T47D (cell line): ENCODE measurements at regions not wholly inside any gene's neighbourhood (a gene's known extent, or its start where the extent isn't known, plus 50 kb on each side); places are given as distances from the start of the nearest gene placed in this dataset.

Experiments
- DNase-seq, 2 experiments: peaks; one replicate each; pipeline versions ENCODE4 v3.0.0 to v3.0.0-alpha.2; 2011 to 2012; ENCODE audit warnings: low read depth in 1 of 2, low spot score in 1 of 2
- JUND ChIP-seq: IDR thresholded peaks from 2 replicates; pipeline ENCODE4 v1.6.1; 2012; ENCODE audit warnings: low read depth
- in situ Hi-C: cut with HindIII; loops from 2 replicates; pipeline ENCODE4 v1.10.0; 2016; ENCODE audit warnings: low sequenced_read_pairs, low pct_unique_long_range_greater_than_20kb

- in situ Hi-C loops: no loop called here
- DNase-seq: no peak
- TF ChIP-seq JUND: no peak
Measured at GRCh38 chr10:112871021-112871420, 79.0 kb upstream of the TCF7L2 start.

DNA sequence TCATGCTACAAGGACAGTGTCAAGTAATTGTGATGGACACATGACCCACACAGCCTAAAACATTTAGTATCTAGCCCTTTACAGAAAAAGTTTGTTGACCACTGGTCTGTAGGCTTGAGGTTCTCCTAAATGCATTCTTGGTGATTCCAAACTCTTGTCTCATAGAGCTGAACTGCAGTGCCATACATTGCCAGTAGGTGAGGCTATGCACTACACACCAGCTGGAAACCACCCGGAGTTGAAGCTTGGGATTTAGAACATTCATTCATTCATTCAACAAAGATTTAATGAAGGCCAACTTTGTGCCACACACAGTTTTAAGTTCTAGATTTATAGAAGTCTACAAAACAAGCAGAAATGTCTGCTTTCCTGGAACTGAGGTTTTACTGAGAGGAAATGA is 77.3 kb upstream of the TCF7L2 start:
- DNase-seq: no peak
- TF ChIP-seq JUND: no peak
- in situ Hi-C loops: no loop called here

- in situ Hi-C loops: no loop called here
- DNase-seq: no peak
- no peak for TF ChIP-seq JUND
Measured at GRCh38 chr10:112873541-112873940, 76.5 kb upstream of the TCF7L2 start.

- no peak for TF ChIP-seq JUND
- no peak for DNase-seq
- in situ Hi-C loops: no loop called here
Measured at GRCh38 chr10:112874982-112875381, 75.1 kb upstream of the TCF7L2 start.

DNA sequence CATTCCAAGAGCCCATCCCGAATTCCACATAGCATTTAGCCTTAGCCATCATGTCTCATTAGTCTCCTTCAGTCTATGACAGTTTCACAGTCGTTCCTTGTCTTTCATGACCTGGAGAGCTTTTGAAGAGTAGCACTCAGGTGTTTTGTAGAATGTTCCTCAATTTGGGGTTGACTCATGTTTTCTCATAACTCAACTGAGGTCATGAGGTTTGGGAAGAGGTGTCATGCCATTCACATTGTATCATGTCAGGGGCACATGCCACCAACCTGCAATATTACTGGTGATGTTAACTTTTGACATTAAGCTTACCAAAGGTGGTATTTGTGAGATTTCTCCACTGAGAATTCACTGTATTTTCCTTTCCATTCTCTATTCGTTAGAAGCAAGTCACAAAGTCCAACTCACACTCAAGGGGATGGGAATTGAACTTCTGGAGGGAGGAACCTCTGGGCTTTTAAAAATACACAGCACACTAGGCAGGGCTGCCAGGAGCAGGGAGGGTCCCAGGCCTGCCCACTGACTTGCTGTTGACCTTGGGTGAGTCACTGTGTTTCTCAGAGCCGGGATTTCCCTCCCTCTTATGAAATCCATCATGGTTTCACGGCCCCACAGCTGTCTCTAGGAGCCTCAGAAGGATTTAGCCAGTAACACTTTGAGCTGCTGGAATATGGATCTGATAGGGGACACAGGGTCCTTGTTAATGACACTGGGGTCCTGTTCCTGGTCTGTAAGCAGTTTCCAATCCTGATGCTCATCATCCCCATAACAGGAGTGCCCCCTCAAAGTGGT is 74.4 kb upstream of the TCF7L2 start:
- in situ Hi-C loops: no loop called here
- no peak for DNase-seq
- no peak for TF ChIP-seq JUND

DNA sequence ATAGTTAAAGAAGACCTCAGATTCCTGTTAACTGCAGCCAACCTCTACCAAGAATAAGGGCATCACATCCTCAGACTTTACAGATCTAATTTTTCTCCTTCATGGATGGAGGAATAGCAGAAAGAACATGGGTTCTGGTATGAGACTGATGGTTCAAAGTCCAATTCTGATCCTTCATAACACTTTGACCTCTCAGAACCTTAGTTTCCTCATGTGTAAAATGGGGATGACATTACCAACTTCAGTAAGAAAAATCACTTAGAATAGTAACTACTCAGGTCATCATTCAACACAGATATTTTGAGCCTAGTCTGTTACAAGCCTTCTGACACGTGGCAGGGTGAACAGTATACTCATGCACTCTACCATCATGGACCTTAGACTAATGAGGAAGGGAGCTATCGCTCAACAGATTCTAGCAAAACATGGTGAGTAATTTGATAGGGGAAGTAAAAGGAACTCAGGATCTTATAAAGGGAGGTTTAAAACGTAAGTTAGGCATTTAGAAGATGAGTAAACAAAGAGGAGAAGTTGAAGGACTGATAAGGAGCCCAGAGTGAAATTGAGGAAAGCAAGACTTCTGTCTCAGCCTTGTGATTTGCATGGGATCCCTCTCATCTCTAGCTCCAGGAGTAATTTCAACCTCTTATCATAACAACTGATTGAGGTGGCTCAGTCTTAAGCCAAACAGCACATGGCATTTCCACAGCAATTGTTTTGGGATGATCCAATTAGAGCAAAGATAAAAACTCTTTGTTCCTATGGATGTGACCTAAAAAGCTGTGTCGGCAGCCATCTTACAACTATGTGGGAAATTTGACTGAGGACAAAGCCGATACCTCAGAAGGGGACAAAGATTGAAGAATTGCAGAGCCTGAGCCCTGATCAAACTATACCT is 69.2 kb upstream of the TCF7L2 start:
- TF ChIP-seq JUND: no peak
- no peak for DNase-seq
- in situ Hi-C loops: no loop called here

GRCh38 chr10:112883360-112884178 is 66.5 kb upstream of the TCF7L2 start:
- no peak for TF ChIP-seq JUND
- in situ Hi-C loops: no loop called here
- no peak for DNase-seq

DNA sequence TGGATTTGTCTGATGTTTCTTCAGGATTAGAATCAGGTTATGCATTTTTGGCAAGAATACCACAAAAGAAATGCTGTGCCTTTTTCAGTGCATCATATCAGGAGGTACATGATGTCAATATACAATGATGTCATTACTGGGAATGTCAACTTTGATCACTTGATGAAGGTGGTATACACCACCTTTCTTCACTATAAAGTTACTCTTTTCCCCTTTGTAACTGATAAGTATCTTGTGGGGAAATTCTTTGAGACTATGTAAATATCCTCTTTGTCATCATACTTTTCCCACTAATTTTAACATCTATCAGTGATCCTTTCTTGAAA is 65.9 kb upstream of the TCF7L2 start:
- TF ChIP-seq JUND: no peak
- no peak for DNase-seq

GRCh38 chr10:112886463-112886862 is 63.6 kb upstream of the TCF7L2 start:
- in situ Hi-C loops: no loop called here
- TF ChIP-seq JUND: no peak
- no peak for DNase-seq

More for the DNA sequence above, 65.9 kb upstream of the TCF7L2 start:
- in situ Hi-C loops: no loop called here

DNA sequence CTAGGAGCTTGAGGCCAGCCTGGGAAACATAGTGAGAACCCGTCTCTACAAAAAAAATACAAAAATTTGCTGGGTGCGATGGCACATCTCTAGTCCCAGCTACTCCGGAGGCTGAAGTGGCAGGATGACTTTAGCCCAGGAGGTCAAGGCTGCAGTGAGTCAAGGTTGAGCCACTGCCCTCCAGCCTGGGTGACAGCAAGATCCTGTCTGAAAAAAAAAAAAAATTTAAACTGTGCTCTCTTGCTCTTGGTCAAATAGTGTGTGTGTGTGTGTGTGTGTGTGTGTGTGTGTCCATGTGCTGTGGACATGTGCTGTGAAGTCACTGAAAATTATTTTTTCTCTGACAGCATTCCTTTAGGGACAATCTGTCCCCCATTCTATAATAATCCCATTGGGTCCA is 62.1 kb upstream of the TCF7L2 start:
- no peak for TF ChIP-seq JUND
- in situ Hi-C loops: no loop called here
- no peak for DNase-seq

- in situ Hi-C loops: no loop called here
- no peak for DNase-seq
- no peak for TF ChIP-seq JUND
Measured at GRCh38 chr10:112895292-112895691, 54.8 kb upstream of the TCF7L2 start.

DNA sequence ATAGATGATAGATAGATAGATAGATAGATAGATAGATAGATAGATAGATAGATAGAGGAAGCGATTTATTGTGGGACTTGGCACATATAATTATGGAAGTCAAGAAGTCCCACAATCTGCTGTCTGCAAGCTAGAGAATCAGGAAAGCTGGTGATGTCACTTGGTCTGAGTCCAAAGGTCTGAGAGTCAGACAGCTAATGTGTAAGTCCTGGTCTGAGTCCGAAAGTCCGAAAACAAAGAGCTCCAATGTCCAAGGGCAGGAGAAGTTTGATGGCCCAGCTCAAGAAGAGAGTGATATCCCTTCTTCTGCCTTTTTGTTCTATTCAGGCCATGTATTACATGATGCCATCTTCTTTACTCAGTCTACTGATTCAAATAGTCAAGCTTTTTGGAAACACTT is 53.8 kb upstream of the TCF7L2 start:
- in situ Hi-C loops: no loop called here
- no peak for TF ChIP-seq JUND
- no peak for DNase-seq
